ENCODE measurements at regions not wholly inside any gene's neighbourhood (a gene's known extent, or its start where the extent isn't known, plus 50 kb on each side); places are given as distances from the start of the nearest gene placed in this dataset.
A peak's percentile ranks its signal among the peaks of the same experiment; 100 is the strongest.

- Histone ChIP-seq H3K27me3 (no peaks in the 10 kb centered on the region), H3K4me3 (peak overlapping the region in 1 of 2 donors; percentile 6), H3K4me1 (peaks cover 0 to 10% (median 0%) of the 10 kb centered on the region in 3 donors), H3K9me3 (no peaks in the 10 kb centered on the region), H3K36me3 (no peaks in the 10 kb centered on the region), H3K27ac (peak overlapping the region in 2 of 4 donors; percentile 14 to 22)
- no peak for ATAC-seq
- TF ChIP-seq EP300 (IDR thresholded peaks at IDR 0.05) = no peak
- 49 to 75% methylated on average over 2 of the region's 3 CpGs for WGBS, 2 donors (ENCODE audit: low coverage in 1 of 2)
These were observed 301.5 kb upstream of the ACTBL2 start for GRCh38 chr5:57784121-57784520.

DNA sequence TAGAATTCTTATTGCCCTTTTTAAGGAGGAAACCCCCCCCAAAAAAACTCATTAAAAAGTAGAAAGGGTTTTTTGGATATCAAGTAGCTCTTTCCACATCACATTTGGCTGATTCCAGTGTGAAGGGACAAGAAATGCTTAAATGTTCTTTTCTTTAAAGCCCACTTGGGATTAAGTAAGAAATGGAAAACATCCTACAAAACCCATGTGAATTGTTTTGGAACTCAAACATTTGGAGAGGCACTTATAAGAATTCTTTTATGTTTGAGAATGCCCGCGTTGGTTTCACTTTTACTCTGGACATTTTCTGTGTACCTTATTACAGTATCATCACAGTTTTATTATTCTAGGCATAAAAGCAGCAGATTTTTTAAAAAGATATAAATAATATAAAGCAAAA is 301.1 kb upstream of the ACTBL2 start:
- TF ChIP-seq POLR2A (IDR thresholded peaks at IDR 0.05) = no peak
- TF ChIP-seq, protein P1, sequence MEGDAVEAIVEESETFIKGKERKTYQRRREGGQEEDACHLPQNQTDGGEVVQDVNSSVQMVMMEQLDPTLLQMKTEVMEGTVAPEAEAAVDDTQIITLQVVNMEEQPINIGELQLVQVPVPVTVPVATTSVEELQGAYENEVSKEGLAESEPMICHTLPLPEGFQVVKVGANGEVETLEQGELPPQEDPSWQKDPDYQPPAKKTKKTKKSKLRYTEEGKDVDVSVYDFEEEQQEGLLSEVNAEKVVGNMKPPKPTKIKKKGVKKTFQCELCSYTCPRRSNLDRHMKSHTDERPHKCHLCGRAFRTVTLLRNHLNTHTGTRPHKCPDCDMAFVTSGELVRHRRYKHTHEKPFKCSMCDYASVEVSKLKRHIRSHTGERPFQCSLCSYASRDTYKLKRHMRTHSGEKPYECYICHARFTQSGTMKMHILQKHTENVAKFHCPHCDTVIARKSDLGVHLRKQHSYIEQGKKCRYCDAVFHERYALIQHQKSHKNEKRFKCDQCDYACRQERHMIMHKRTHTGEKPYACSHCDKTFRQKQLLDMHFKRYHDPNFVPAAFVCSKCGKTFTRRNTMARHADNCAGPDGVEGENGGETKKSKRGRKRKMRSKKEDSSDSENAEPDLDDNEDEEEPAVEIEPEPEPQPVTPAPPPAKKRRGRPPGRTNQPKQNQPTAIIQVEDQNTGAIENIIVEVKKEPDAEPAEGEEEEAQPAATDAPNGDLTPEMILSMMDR (IDR thresholded peaks at IDR 0.05) = no peak
- TF ChIP-seq EP300 (IDR thresholded peaks at IDR 0.05) = no peak
- TF ChIP-seq POLR2AphosphoS5 (IDR thresholded peaks at IDR 0.05) = no peak
- Histone ChIP-seq H3K4me3 (peak overlapping the region in 1 of 2 donors; percentile 12), H3K9me3 (no peaks in the 10 kb centered on the region), H3K36me3 (no peaks in the 10 kb centered on the region), H3K4me1 (peaks cover 0 to 10% (median 0%) of the 10 kb centered on the region in 3 donors), H3K27ac (peak overlapping the region in 2 of 4 donors; percentile 14 to 22), H3K27me3 (no peaks in the 10 kb centered on the region)
- WGBS, 2 donors (ENCODE audit: low coverage in 1 of 2) = 63 to 68% methylated on average over 2 of the region's 2 CpGs
- ATAC-seq = no peak

DNA sequence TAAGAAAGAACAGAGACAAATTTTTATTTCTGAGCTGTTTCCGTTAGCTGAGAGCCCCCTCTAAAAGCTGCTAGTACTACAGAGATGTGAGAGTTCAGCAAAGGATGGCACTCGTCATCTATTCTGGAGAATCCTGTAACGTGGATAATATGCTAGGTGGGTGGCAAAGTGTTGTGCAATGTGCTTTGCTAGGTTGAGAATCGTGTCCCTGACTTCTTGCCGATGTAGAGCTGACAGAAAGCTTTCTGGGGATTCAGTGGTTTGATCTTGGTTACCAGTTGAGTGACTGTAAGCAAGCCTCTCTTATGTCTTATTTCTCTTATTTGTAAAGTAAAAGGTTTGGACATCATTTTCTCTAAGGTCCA is 298.3 kb upstream of the ACTBL2 start:
- H3K9me3 ChIP-seq = no peaks in the 10 kb centered on the region
- TF ChIP-seq POLR2A (IDR thresholded peaks at IDR 0.05) = no peak
- no peak for TF ChIP-seq POLR2AphosphoS5 (IDR thresholded peaks at IDR 0.05)
- TF ChIP-seq, protein P1 (IDR thresholded peaks at IDR 0.05) = no peak
- TF ChIP-seq EP300 (IDR thresholded peaks at IDR 0.05) = no peak
- H3K36me3 ChIP-seq = no peaks in the 10 kb centered on the region
- H3K4me3 ChIP-seq = no peak overlapping the region
- H3K27me3 ChIP-seq = no peaks in the 10 kb centered on the region
- 93 to 100% methylated on average over 5 of the region's 5 CpGs for WGBS, 2 donors (ENCODE audit: low coverage in 1 of 2)
- H3K27ac ChIP-seq = no peak overlapping the region
- ATAC-seq = no peak
- peaks cover 0 to 10% (median 0%) of the 10 kb centered on the region in 3 donors for H3K4me1 ChIP-seq

- H3K27me3 ChIP-seq = no peaks in the 10 kb centered on the region
- no peaks in the 10 kb centered on the region for H3K9me3 ChIP-seq
- TF ChIP-seq EP300 (IDR thresholded peaks at IDR 0.05) (no peak), POLR2AphosphoS5 (IDR thresholded peaks at IDR 0.05) (no peak), POLR2A (IDR thresholded peaks at IDR 0.05) (no peak)
- TF ChIP-seq, protein P1 (IDR thresholded peaks at IDR 0.05) = no peak
- H3K4me3 ChIP-seq = no peak overlapping the region
- H3K4me1 ChIP-seq = peaks cover 0 to 10% (median 0%) of the 10 kb centered on the region in 3 donors
- ATAC-seq = no peak
- 51 to 82% methylated on average over 6 to 11 of the region's 12 CpGs for WGBS, 2 donors (ENCODE audit: low coverage in 1 of 2)
- H3K36me3 ChIP-seq = no peaks in the 10 kb centered on the region
- H3K27ac ChIP-seq = peak overlapping the region in 3 of 4 donors; percentile 20 to 40 (median 34)
These were observed 297.8 kb upstream of the ACTBL2 start for GRCh38 chr5:57780306-57780960.

DNA sequence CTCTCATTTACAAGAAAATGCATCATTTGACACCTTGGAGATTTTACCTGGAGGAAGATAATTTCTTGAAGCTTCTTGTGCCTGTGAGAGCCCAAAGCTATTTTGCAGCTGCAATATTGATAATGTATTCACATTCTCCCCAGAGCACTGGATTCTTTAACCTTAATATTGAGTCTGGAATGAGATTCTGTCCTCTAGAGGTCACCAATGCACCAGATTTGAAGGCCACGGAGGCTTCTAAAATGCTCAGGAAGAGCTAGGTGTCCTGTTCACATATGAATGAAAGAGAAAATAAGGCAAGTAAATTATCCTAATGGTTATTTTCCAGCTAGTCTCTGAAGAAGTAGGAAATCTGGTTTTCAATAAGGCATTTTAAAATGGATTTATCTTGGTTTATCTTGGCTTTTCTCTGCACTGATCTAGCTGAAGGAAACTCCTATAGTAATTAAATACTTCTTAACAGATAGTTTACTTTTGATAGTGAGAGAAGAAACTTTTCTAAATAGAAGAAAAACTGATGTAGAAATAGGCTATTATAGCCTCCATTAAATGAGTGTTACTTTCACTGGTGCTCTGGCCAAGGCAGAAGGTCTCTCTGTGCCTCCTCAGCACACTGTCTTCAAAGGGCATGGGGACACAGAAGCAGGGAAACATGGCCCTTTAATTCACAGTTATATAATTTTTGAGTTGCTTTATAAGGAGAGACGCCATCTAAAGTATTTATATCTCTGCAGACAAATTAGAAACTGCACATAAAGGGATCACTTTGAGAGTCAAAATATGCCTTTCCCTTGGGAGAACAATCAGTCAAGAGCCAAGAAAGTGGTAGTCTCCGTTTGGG is 297.0 kb upstream of the ACTBL2 start:
- Histone ChIP-seq H3K4me1 (peaks cover 0 to 10% (median 0%) of the 10 kb centered on the region in 3 donors), H3K27ac (peak overlapping the region in 3 of 4 donors; percentile 20 to 40 (median 34)), H3K4me3 (no peak overlapping the region), H3K9me3 (no peaks in the 10 kb centered on the region), H3K36me3 (no peaks in the 10 kb centered on the region), H3K27me3 (no peaks in the 10 kb centered on the region)
- TF ChIP-seq, protein P1 (IDR thresholded peaks at IDR 0.05) = peak; percentile 4 to 74 (median 60)
- no peak for TF ChIP-seq POLR2A (IDR thresholded peaks at IDR 0.05)
- no peak for TF ChIP-seq EP300 (IDR thresholded peaks at IDR 0.05)
- 26 to 29% methylated on average over 2 to 3 of the region's 3 CpGs for WGBS, 2 donors (ENCODE audit: low coverage in 1 of 2)
- no peak for ATAC-seq
